H1 (cell line): ENCODE measurements at regions not wholly inside any gene's neighbourhood (a gene's known extent, or its start where the extent isn't known, plus 50 kb on each side); places are given as distances from the start of the nearest gene placed in this dataset.

ENCODE experiments used
- CTCF ChIA-PET: fragments of 300-600 bp; sonication (Branson Sonifier 250); formaldehyde crosslinking; loops from one replicate; lab custom pipeline; 2021; ENCODE audit not compliant: partially characterized antibody; lab: Charles Lee
- POLR2A ChIA-PET: fragments of 300-600 bp; sonication (Branson Sonifier 250); formaldehyde crosslinking; loops from one replicate; lab custom pipeline; 2021; ENCODE audit warnings: inconsistent platforms; ENCODE audit not compliant: partially characterized antibody; lab: Charles Lee
- DNase-seq, 2 experiments: peaks; one replicate each; pipeline versions ENCODE4 v3.0.0 to v3.0.0-alpha.2; 2010 to 2022; ENCODE audit warnings: low spot score in 2 of 2, low read depth in 1 of 2, mixed read lengths in 1 of 2
- FAIRE-seq: peaks from 2 replicates; lab custom pipeline; 2011; peaks lifted over from hg19 to GRCh38; lab: Jason Lieb, UNC
- H2AFZ ChIP-seq: 2 replicates; pipeline ENCODE4 v1.8.1; 2012; ENCODE audit warnings: low read length, inconsistent platforms
- H2AK5ac ChIP-seq: 2 replicates; pipeline ENCODE4 v1.6.1; 2013; ENCODE audit warnings: low read depth, low read length
- H2BK120ac ChIP-seq: replicated peaks from 2 replicates; pipeline ENCODE3; 2013; ENCODE audit warnings: low read depth, low read length, inconsistent platforms
- H2BK12ac ChIP-seq: 2 replicates; pipeline ENCODE4 v1.6.1; 2013; ENCODE audit warnings: low read depth, low read length
- H2BK15ac ChIP-seq: 2 replicates; pipeline ENCODE4 v1.6.1; 2013; ENCODE audit warnings: low read length
- H2BK20ac ChIP-seq: 2 replicates; pipeline ENCODE4 v1.6.1; 2013; ENCODE audit warnings: low read length
- H2BK5ac ChIP-seq: 2 replicates; pipeline ENCODE4 v1.6.1; 2013; ENCODE audit warnings: low read depth, low read length
- H3K14ac ChIP-seq: 2 replicates; pipeline ENCODE4 v1.6.1; 2013; ENCODE audit warnings: inconsistent platforms; ENCODE audit not compliant: insufficient read length
- H3K18ac ChIP-seq: 2 replicates; pipeline ENCODE4 v1.6.1; 2013; ENCODE audit warnings: low read length; ENCODE audit errors: extremely low read depth
- H3K23ac ChIP-seq: 2 replicates; pipeline ENCODE4 v1.6.1; 2013; ENCODE audit warnings: inconsistent platforms; ENCODE audit not compliant: insufficient read length
- H3K23me2 ChIP-seq: 2 replicates; pipeline ENCODE4 v1.6.1; 2013; ENCODE audit warnings: low read depth, low read length
- H3K27ac ChIP-seq: 2 replicates; pipeline ENCODE4 v1.6.1; 2011; ENCODE audit warnings: low read depth, low read length, inconsistent platforms
- H3K27me3 ChIP-seq, 4 experiments: replicated peaks in 1 of 4; 1 replicate in 1 of 4; 2 replicates in 3 of 4; pipeline versions ENCODE4 v1.6.1 to v1.8.1; 2011 to 2013; ENCODE audit warnings: low read length in 3 of 4, mild to moderate bottlenecking in 3 of 4, inconsistent platforms in 2 of 4, mixed read lengths in 2 of 4, moderate library complexity in 1 of 4; ENCODE audit not compliant: control insufficient read depth in 3 of 4, insufficient read depth in 3 of 4; ENCODE audit errors: extremely low read depth in 1 of 4
- H3K36me3 ChIP-seq, 4 experiments: 2 replicates each; pipeline versions ENCODE4 v1.6.1 to v1.8.1; 2011 to 2013; ENCODE audit warnings: mild to moderate bottlenecking in 4 of 4, low read length in 3 of 4, moderate library complexity in 2 of 4, control low read depth in 1 of 4, inconsistent platforms in 1 of 4; ENCODE audit not compliant: insufficient read depth in 4 of 4, control insufficient read depth in 2 of 4
- H3K4ac ChIP-seq: replicated peaks from 2 replicates; pipeline ENCODE3; 2013; ENCODE audit warnings: low read length, low read depth, mixed read lengths, inconsistent platforms; ENCODE audit not compliant: insufficient read length
- H3K4me1 ChIP-seq, 4 experiments: replicated peaks in 1 of 4; 1 replicate in 1 of 4; 2 replicates in 3 of 4; pipeline versions ENCODE4 v1.6.1 to v1.8.1; 2011 to 2013; ENCODE audit warnings: low read length in 3 of 4, inconsistent platforms in 2 of 4, mixed read lengths in 1 of 4; ENCODE audit not compliant: insufficient read depth in 4 of 4, control insufficient read depth in 3 of 4
- H3K4me2 ChIP-seq, 2 experiments: 2 replicates each; pipeline versions ENCODE4 v1.6.1 to v1.8.1; 2011 to 2013; ENCODE audit warnings: low read depth in 2 of 2, low read length in 2 of 2, control low read depth in 1 of 2, inconsistent platforms in 1 of 2, mild to moderate bottlenecking in 1 of 2; ENCODE audit not compliant: insufficient read depth in 1 of 2
- H3K4me3 ChIP-seq, 4 experiments: fragments of 200-600, 300-600 bp in 1 of 4; sonication (generic), shearing (Covaris generic), sonication (Bioruptor Twin) in 1 of 4; 2 replicates each; pipeline versions ENCODE4 v1.5.1 to v1.8.1; 2011 to 2016; ENCODE audit warnings: low read length in 4 of 4, low read depth in 3 of 4, control low read depth in 2 of 4, inconsistent platforms in 2 of 4, mild to moderate bottlenecking in 2 of 4, mixed read lengths in 1 of 4, moderate library complexity in 1 of 4; ENCODE audit not compliant: insufficient read depth in 2 of 4; ENCODE audit errors: extremely low read depth in 1 of 4
- H3K56ac ChIP-seq: replicated peaks from 2 replicates; pipeline ENCODE3; 2013; ENCODE audit warnings: low read depth, mild to moderate bottlenecking, mixed read lengths, low read length, inconsistent platforms; ENCODE audit not compliant: insufficient read length
- H3K79me1 ChIP-seq: 2 replicates; pipeline ENCODE4 v1.6.1; 2013; ENCODE audit warnings: low read depth, low read length, control low read depth
- H3K79me2 ChIP-seq, 2 experiments: 2 replicates each; pipeline versions ENCODE4 v1.6.1 to v1.8.1; 2012 to 2013; ENCODE audit warnings: low read length in 2 of 2, mild to moderate bottlenecking in 2 of 2, inconsistent platforms in 1 of 2; ENCODE audit not compliant: insufficient read depth in 2 of 2, control insufficient read depth in 1 of 2
- H3K9ac ChIP-seq, 4 experiments: replicated peaks in 1 of 4; 1 replicate in 1 of 4; 2 replicates in 3 of 4; pipeline versions ENCODE4 v1.6.1 to v1.8.1; 2011 to 2013; ENCODE audit warnings: low read depth in 3 of 4, low read length in 3 of 4, control low read depth in 2 of 4, mild to moderate bottlenecking in 2 of 4, moderate library complexity in 2 of 4, inconsistent platforms in 1 of 4; ENCODE audit errors: extremely low read depth in 1 of 4
- H3K9me3 ChIP-seq, 2 experiments: 2 replicates each; pipeline versions ENCODE4 v1.6.1 to v1.8.1; 2012 to 2013; ENCODE audit warnings: mild to moderate bottlenecking in 2 of 2, moderate library complexity in 2 of 2, control low read depth in 1 of 2, inconsistent platforms in 1 of 2, low read depth in 1 of 2, low read length in 1 of 2, mixed read lengths in 1 of 2; ENCODE audit not compliant: insufficient read depth in 2 of 2
- H4K20me1 ChIP-seq, 2 experiments: replicated peaks in 1 of 2; 2 replicates each; pipeline versions ENCODE3 to v1.8.1; 2011 to 2013; ENCODE audit warnings: inconsistent platforms in 2 of 2, low read length in 2 of 2, mild to moderate bottlenecking in 1 of 2; ENCODE audit not compliant: insufficient read depth in 2 of 2, control insufficient read depth in 1 of 2
- H4K5ac ChIP-seq: 2 replicates; pipeline ENCODE4 v1.6.1; 2013; ENCODE audit warnings: low read length, low read depth, mixed read lengths, inconsistent platforms; ENCODE audit not compliant: insufficient read length
- H4K8ac ChIP-seq: 2 replicates; pipeline ENCODE4 v1.8.0; 2013; ENCODE audit warnings: mild to moderate bottlenecking, moderate library complexity, low read length, inconsistent platforms; ENCODE audit not compliant: insufficient read depth; ENCODE audit errors: extremely low read depth
- H4K91ac ChIP-seq: replicated peaks from 2 replicates; pipeline ENCODE3; 2013; ENCODE audit warnings: low read length, mixed read lengths, inconsistent platforms; ENCODE audit not compliant: insufficient read length
- EP300 ChIP-seq, 2 experiments: IDR thresholded peaks; 1 replicate in 1 of 2; 2 replicates in 1 of 2; pipeline ENCODE4 v1.6.1; 2011 to 2012; ENCODE audit warnings: low read depth in 2 of 2, low read length in 2 of 2, mild to moderate bottlenecking in 2 of 2, borderline replicate concordance in 1 of 2, inconsistent platforms in 1 of 2, moderate library complexity in 1 of 2
- POLR2A ChIP-seq, 2 experiments: IDR thresholded peaks; 1 replicate in 1 of 2; 2 replicates in 1 of 2; pipeline ENCODE4 v1.6.1; 2011; ENCODE audit warnings: low read depth in 2 of 2, low read length in 2 of 2, mild to moderate bottlenecking in 2 of 2; ENCODE audit errors: control extremely low read depth in 1 of 2
- WGBS, 2 experiments: shearing (Covaris generic) in 1 of 2; methylation state at CpG; one replicate each; pipeline versions ENCODE4 v1.1.6 to v1.1.7; 2013 to 2015; ENCODE audit warnings: low lambda C conversion rate in 2 of 2, mixed read lengths in 2 of 2, inconsistent platforms in 1 of 2, low coverage in 1 of 2, missing lambda C conversion rate in 1 of 2; ENCODE audit not compliant: insufficient replicate concordance in 2 of 2, insufficient coverage in 1 of 2, insufficient read length in 1 of 2; ENCODE audit errors: extremely low coverage in 1 of 2, missing lambda C conversion rate in 1 of 2; 5-methylcytosine and 5-hydroxymethylcytosine counted together

GRCh38 chr22:48343461-48343860 is 1484.2 kb downstream of the BRD1 start:
- POLR2A ChIA-PET: no interaction called here
- no peak overlapping the region for H2BK120ac ChIP-seq
- H2BK15ac ChIP-seq: no peak overlapping the region
- H3K23me2 ChIP-seq: 0 out of 2 replicates have a peak, but pooled peaks cover 1% of the 10 kb centered on the region
- DNase-seq (no peak), FAIRE-seq (no peak)
- 84% methylated on average over 14 of the region's 14 CpGs; no CpG with 5 or more reads in 1 of the 2 experiments for WGBS, 2 experiments
- H4K20me1 ChIP-seq: no peaks in the 10 kb centered on the region
- H3K23ac ChIP-seq: no peak overlapping the region
- no peak overlapping the region for H4K91ac ChIP-seq
- CTCF ChIA-PET: no interaction called here
- no peaks in the 10 kb centered on the region for H3K79me1 ChIP-seq
- H2BK12ac ChIP-seq: 0 out of 2 replicates have a peak overlapping the region, but pooled peaks have one; percentile 60
- H2AFZ ChIP-seq: no peak overlapping the region
- no peaks in the 10 kb centered on the region for H3K36me3 ChIP-seq
- peaks cover 0 to 28% (median 13%) of the 10 kb centered on the region in 4 experiments; a peak in 5 of 7 replicates for H3K27me3 ChIP-seq
- H3K56ac ChIP-seq: no peak overlapping the region
- no peak overlapping the region for H3K4ac ChIP-seq
- no peak overlapping the region for H2AK5ac ChIP-seq
- H3K4me2 ChIP-seq: no peak overlapping the region
- no peak overlapping the region for H3K9ac ChIP-seq
- H3K79me2 ChIP-seq: no peaks in the 10 kb centered on the region
- H3K9me3 ChIP-seq: no peaks in the 10 kb centered on the region
- no peak overlapping the region for H2BK20ac ChIP-seq
- no peak overlapping the region for H4K5ac ChIP-seq
- no peak overlapping the region for H4K8ac ChIP-seq
- peaks cover 0 to 34% (median 6%) of the 10 kb centered on the region in 4 experiments; a peak in 4 of 7 replicates for H3K4me1 ChIP-seq
- no peak overlapping the region for H3K14ac ChIP-seq
- H3K4me3 ChIP-seq: no peak overlapping the region
- no peak overlapping the region for H3K27ac ChIP-seq
- no peak overlapping the region; the same call in 1 of the 2 replicates for H2BK5ac ChIP-seq
- peak overlapping the region; percentile 71; the same call in 1 of the 2 replicates for H3K18ac ChIP-seq
- TF ChIP-seq POLR2A (IDR thresholded peaks at IDR 0.05; ENCODE audit: control extremely low read depth in 1 of 2, low read depth in 2 of 2, low read length in 2 of 2) (no peak), EP300 (IDR thresholded peaks at IDR 0.05; ENCODE audit: borderline replicate concordance in 1 of 2, low read depth in 2 of 2, low read length in 2 of 2) (no peak)
